HK-2 (cell line): ENCODE measurements at regions not wholly inside any gene's neighbourhood (a gene's known extent, or its start where the extent isn't known, plus 50 kb on each side); places are given as distances from the start of the nearest gene placed in this dataset.

ENCODE experiments used
- DNase-seq: peaks from one replicate; pipeline ENCODE4 v3.0.0-alpha.2; 2018; ENCODE audit not compliant: unreplicated experiment

DNA sequence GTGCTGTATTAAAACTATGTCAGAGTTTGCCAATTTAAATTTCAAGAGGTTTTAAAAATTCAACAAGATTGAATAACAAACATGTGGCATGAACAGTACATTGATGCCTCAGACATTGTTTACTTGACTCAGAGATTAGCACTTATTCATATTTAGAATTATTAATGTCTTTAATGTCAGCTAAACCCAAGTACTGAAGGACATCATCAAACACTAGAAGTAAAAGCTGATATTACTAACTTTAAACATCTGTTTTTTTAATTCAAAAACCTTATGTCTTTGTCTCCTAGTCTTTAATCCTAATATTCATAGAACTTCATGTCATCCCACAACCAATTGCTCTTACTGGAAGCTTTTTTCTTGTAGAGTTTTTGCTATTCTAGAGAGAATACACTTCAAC lies 406.2 kb upstream of the PCDH7 start:
- no peak for DNase-seq

DNA sequence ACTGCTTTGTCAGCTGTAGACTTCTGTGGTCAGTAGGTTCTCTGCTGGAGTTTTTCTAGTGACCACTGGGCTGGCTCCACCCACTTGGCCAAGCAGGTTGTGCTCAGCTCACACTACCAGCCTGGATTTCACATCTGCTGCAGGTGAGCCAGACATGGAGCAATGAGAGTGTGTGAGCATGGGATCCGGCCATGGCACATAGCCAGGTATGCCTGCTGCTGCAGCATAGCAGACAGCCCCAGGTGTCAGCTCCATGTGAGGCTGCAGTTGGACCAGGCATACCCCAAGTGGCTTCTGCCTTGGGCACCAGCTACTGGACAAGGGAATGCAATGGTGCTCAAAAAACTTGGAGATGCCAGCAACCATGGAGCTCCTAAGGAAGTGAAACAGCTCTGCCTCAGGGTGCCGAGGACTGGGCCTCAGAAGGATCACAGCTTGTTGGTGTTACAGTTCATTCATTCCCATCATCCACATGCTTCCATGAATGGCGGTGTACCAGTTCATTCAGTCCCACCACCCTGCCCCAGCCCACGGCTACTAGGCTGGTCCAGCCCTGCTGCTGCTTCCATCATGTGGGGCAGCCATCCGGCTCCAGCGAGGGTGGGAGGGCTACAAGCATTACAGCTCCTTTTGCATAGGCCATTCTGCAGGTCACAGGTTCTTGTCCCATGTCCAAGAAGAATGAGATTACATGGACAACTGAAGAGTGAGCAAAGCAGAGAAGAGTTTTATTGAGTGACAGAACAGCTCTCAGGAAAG lies 389.1 kb upstream of the PCDH7 start:
- no peak for DNase-seq

DNA sequence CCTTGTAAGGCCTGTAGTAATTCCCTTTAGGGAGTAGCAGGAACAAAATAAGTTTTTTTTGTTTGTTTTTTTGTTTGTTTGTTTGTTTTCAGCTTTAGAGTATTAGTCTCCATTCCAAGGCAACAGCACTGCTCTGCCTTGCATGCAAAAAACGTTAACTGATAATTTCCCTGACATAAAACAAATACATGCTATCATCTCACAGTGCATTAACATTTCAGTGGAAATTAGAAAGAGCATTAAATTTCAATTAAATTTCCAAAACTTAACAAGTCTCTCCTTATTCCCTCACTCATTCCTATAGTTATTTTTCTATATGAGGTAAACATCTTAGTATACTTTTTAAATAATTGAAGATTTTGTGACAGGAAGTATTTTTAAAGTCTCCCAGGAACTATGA lies 378.4 kb upstream of the PCDH7 start:
- no peak for DNase-seq

DNA sequence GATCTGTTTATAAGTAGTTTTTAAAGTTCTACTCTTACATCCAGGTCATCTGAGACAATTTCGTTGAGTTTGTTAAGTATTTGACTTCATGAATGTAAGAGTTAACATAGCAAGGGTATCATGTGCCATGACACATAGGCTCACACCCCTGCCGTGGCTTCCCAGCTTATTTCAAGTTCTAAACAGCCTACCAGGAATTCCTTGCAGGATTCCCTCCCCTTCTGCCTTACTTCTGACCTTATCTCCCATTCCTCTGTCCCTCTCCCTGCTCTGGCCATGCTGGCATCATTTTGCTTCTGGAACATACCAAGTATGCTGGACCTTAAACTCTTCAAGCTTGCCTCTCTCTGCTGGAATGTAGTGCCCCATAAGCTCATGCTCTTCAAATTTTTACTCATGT lies 369.9 kb upstream of the PCDH7 start:
- no peak for DNase-seq

DNA sequence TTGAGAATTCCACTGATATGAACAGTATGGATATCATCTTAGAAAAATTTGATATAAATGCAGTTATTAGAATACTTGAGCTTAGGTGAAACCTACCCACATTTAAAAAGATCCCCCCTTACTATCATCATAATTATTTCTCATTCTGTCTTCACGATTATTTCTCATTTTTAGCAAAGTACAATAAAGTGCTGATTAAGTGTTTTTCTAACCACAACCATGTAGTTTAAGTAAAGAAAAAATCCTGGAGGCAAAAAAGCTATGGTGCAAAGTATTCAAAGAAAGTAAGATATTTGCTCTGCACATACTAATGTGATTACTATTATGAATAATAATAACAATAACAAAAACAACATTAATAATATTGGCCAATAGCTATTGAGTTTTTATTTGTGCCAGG lies 365.6 kb upstream of the PCDH7 start:
- no peak for DNase-seq

DNA sequence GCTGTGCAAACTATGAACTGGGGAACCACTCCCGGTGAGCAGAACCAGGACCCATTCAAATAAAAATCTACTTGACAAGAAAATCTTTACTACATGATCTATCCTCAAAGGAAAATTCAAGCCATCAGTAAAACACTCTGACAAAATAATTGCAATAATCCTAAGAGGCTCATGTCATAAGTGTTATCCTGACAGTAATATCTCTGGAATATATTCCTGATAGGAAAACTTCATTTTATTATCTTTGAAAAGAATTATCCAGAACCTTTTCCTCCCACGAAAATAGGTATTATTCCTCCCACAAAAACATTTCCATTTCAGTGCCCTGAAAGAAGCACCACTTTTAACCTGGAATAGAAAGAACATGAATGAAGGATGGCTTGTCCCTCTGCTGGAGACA lies 357.7 kb upstream of the PCDH7 start:
- DNase-seq = no peak

DNA sequence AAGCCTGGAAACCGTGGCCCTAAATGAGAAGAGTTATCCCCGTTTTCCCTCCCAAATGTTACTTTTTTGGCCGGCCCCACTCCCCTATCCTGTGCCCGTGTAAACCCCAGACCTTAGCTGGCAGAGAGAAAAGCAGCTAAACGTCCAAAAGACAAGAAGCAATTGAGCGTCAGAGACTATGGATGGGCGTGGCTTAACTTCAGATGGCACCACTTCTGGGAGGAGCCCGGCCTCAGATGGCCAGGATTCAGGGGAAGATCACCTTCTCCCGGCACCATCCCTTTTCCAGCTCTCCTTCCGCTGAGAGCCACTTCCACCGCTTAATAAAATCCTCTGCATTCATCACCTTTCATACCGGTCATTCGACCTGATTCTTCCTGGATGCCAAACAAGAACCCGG lies 350.1 kb upstream of the PCDH7 start:
- DNase-seq = no peak

DNA sequence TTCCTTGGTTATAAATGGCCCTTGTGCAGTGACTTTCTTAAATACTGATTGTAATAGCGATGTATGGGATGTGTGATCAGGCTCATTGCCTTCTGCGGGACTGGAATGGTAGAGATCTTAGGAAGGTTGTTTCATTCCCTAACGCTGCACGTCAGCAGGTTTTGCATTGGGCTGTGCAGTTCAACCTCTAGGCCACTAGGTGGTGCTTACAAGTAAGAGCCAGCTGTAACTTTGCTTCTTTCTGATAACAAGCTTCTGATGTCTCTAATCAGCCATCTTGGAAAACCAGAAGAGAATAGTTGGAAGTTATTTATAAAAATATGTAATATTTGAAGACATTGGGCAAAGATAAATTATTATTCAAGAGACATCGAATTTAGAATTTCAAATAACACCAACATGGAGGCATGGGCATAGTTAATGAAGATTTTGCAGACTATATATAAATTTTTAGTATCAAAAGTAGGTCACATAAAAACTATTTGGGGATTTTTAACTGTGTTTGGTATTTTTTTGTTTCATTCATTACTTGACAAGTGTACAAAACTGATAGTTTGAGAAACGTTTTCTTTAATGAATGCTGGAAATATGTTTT lies 339.7 kb upstream of the PCDH7 start:
- DNase-seq = peak; percentile 69

DNA sequence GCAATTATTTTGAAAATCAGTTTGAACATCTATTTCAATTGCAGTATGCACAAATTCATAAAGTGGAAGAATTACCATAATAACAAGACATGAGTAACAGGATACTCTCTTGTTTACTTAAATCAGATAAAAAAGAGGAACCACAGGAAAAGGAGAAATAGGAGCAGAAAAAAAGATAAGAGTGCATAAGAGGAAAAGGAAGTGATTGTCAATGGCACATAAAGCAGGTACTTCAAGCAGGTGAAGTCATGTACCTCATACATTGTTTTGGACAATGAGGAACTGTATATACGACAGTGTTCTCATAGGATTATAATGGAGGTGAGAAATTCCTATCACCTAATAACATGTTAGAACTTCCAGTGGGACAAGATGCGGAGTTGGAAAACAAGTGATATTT lies 334.5 kb upstream of the PCDH7 start:
- no peak for DNase-seq

DNA sequence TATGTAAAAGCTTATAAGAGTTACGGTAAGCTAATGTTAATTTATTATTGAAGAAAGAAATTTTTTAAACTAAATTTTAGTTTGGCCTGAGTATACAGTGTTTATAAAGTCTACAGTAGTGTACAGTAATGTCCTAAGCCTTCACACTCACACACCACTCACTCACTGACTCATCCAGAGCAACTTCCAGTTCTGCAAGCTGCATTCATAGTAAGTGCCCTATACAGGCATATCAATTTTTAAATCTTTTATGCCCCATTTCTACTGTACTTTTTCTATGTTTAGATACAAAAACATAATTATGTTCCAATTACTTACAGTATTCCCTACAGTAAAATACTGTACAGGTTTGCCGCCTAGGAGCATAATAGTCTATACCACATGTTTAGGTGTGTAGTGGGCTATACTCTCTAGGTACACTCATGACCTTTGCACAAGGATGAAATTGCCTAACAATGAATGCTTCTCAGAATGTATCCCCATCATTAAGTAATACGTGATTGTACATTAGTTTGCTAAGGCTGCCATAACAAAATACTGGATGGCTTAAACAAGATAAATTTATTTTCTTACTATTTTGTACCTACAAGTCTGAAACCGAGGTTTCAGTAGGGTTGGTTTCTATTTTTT lies 333.8 kb upstream of the PCDH7 start:
- DNase-seq = no peak

DNA sequence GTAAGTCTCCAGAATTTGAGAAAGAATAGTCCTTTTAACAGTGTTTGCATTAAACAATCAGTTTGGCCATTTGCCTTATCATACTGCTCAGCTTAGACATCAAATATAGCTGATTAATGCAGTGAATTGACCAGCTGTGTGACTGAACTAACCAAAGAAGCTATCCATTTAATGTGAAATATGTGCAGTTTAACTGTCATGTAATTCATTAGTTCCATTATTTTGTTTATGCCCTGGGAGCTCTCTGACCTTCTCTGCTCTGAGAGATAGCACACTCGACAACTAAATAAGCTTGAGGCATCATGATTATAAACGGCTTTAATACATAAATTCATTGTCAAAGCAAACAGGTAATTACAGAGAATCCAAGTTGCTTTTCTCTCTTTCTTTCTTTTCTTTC lies 324.3 kb upstream of the PCDH7 start:
- DNase-seq = no peak

DNA sequence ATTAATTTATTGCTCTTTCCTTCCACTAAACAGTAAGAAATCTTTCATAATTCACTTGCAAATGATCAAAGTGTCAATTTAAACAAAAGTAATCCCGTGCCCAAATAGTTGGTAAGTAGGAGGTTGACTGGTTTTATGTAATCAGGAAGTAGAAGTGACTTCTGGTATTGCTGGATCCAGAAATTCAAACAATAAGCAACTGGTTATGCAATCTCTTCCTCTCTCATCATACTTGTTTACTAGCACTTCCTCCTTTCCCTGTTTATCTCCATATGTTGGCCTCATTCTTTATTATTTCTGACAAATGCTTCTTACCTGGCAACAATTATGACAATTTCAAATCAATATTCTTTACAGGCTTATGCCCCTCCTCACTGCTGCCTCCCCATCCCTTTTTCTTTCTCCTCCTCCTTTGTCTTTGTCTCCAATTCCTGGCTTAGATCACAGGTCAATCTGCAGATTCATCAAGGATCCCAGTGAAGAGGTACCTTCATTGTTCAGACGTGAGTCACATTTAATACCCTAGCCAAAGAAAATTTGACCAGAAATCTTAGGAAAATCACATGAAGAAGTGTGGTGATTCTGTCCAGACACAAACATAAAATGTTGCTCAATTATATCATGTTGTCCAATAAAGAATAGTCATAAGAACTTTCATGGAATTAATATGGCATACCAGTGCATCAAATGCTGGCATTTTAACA lies 323.2 kb upstream of the PCDH7 start:
- DNase-seq = no peak

DNA sequence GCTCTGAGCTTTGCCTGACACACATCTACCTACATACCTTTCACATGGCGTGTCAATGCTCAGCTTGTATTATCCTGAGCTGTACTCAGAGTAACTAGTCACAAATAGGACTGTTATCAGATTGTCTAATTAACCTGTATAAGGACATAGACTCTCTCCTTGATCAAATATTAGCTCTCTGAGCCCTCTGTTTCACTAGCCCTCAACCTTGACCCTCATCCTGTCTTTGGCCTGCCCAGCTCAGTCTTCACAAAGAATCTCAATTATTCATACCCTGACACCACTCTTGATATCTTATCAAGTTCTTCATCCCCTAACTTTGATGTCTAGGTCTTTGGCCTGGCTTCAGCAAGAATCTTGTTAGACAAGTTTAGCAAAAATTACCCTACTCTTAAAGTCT lies 320.7 kb upstream of the PCDH7 start:
- DNase-seq = no peak

DNA sequence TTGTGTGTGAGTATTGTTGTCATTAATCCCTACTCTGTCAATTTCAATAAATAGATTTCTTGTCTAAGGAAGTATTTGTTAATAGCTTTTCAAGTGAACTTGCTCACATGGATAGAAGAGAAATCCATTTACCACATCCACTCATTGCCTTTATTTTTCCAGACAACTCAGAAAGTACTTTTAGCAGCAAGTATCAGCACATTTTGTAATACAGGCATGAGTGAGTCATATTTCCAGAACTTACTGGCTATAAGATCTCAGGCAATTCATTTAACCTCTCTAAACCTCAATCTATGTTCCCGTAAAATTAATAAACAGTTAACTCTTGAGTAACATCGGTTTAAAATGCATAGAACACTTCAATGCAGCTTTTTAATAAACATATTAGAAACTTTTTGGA lies 317.9 kb upstream of the PCDH7 start:
- no peak for DNase-seq

DNA sequence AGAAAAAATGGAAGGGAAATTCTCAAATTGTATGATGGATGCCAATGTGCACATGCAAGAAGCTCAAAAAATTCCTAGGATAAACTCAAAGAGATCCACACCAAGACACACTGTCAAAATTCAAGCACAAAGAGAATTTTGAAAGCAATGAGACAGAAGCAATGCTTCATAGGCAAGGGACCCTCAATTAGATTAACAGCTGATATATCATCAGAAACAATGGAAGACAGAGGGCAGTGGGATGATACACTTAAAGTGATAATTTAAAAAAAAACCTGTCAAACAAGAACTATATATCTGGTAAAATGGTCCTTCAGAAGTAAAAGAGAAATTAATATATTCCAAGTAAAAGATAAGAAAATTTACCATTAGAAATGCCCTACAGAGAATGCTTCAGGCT lies 306.3 kb upstream of the PCDH7 start:
- no peak for DNase-seq

DNA sequence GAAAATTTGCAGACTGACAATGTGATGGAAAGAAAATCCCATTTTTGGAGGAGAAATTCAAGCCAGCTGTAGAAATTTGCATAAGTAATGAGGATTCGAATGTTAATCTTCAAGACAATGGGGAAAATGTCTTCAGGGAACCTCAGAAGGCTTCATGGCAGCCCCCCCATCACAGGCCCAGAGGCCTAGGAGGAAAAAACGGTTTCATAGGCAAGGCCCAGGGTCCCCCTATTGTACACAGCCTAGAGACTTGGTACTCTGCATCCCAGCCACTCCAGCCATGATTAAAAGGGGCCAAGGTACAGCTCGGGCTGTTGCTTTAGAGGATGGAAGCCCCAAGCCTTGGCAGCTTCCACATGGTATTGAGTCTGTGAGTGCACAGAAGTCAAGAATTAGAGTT lies 303.6 kb upstream of the PCDH7 start:
- no peak for DNase-seq

DNA sequence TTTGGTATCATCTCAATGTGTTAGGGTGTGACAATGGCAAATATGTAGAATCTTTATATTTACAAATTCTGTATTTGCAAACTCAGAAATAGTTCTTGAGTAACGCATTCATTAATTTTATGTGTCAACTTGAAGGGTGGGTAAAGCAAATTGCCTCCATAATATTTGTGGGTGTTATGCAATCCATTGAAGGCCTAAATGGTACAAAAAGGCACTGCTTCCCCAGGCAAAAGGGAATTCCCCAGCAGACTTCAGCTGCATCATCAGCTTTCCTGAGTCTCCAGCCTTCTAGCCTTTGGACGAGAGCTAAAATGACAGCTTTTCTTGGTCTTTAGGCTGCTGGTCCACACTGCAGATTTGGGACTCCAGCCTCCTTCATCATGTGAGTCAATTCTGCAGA lies 292.2 kb upstream of the PCDH7 start:
- DNase-seq = no peak

DNA sequence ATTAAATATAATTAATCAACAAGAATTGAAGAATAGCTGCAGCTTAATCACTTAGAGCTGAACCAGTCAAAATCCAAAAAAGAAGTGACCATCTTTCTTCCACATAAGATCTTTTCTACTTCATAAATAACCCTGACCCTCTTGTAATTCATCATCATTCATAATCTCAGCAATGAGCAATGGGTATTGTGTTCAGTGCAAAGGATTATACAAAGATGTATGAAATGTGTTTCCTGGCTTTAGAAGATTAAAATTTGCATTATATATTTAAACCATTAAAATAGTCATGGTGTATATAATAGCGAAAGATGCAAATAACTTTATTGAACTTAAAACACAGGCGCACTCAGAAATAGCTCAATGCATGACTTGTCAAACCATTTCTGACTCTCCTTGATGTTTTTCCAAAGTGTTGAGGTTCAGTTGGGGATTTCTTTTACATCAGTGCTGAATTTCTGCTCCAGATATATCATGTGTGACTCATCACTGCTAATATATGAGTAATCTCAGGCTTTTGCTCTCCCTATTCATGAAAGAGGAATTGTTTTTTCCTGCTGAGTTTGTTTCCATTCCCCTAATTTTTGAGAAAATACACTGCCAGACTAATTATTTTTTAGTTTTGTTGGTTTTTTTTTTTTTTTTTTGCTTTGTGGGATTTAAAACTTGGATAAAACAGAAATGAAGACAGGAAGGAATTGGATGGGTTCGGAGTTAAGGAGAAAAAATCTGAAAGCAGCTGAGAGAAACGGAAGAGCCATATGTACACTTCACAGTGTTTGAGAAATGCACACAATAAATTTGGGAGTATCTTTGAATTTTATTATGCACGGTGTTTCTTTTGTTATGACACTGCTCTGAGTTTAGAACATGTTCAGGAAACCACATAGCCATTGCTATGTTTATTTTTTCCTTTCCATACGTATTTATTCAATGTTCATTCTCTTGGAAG lies 290.1 kb upstream of the PCDH7 start:
- DNase-seq = no peak

DNA sequence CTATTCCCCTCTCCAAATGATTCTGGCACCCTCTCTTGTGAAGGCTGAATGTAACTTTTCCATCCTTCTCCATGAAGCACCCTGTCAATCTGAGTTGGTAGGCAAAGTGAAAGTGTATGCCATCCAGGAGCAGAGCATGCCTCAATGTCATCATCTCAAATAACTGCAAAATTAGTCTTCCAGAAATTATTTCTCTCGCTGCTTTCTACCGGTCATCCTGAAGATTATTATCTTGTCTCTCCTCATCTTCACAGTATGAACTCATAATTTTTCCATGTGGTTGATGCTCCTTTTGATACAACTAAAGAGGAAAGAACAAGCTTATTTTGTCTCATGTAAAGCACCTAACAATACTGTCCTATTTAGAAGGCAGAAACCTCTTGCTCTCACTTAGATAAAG lies 285.5 kb upstream of the PCDH7 start:
- no peak for DNase-seq

DNA sequence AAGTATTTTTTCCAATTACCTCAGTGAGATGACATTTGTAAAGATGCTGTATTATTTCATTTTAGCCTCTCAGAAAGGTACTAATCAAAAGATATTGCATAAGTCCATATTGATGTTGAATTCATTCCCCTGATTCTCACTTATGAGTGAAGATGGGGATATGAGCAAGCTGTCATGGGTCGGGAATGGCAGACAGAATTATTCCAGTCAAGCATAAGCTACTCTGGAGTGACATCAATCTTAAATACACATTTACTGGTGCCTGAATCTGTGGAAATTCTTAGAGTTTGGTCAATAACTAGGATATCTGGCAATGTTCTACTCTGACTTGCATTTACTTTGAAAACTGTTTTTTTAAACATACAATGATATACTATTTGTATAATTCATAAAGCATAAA lies 283.8 kb upstream of the PCDH7 start:
- no peak for DNase-seq

DNA sequence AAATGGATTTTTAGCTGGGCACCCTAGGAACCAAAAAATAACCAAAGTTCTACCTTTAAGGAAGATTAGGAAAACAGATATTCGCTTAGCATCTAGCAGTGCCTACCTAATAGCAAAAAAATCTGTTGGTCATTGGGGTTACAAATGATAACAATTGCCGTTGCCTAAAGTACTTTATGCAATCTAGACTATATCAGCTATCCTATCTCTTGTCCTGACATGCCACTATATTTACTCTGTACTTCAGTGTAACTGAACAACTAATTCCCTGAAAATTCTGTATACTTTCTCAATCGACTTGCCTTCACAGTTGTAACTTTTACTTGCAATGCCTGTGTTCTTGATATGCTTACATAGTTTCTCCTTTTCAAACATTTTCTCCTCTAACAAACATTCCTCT lies 282.9 kb upstream of the PCDH7 start:
- DNase-seq = no peak

DNA sequence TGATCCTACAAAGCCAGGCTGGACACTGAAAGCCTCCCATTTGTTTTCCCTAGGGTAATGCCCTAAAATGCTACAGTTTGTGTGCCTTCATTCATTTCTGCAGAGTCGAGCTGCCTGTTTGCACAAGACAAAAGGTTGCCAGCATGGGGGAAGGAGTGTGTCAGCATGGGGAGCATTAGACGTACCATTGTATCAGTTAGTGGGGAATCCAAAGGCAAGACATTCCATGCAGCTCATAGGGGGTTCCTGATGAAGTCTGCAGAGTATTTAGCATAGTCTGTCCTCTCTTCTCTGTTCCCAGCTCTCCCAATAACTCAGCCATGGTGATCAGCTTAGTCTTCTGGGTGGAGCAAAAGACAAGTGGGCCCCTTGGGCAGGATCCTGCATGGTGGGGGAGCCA lies 276.9 kb upstream of the PCDH7 start:
- DNase-seq = no peak
